HG03571 (cell line): ENCODE measurements at regions not wholly inside any gene's neighbourhood (a gene's known extent, or its start where the extent isn't known, plus 50 kb on each side); places are given as distances from the start of the nearest gene placed in this dataset.

Experiments used
- ATAC-seq: cut with Tn5 transposase; IDR thresholded peaks from one replicate; pipeline ENCODE4 v1.9.1; 2021; ENCODE audit not compliant: unreplicated experiment

DNA sequence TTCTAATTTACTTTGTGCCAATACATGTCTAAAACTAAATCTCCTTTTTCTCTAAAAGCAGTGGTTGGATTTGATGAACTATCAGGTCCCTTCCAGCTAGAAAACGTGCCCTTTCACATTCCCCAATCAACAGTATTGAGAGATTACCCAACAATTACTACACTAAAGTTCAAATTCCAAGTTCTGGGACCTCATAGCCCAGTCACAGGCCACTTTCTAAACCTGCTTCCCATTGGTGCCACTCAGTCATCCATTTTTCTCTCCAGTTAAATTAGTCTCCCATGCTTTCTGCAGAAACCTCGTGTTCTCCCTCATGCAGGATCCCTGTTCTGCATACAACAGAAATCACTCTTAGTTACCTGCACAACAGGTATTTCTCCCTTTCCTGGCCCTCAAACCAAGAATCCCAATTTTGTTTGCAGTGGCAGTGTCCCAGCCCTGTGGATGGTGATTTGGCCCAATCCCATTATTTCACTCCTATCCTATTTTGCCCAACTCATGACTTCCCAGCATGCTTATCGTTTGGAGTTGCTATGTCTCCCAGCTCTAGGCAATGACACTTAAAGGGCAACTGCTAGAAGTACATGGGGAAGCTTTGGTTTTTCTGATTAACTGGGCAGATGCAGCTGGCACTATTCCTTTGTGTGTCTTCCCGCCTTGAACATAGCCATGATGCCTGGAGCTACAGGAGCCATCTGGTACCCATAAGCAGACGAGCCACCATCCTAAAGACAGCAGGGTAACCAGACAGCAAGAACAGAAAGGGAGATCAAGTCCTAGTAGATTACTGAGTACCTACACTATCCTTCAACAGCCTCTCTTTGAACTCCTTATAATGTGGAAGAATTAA lies 224.2 kb downstream of the MINAR1 start:
- ATAC-seq = no peak

DNA sequence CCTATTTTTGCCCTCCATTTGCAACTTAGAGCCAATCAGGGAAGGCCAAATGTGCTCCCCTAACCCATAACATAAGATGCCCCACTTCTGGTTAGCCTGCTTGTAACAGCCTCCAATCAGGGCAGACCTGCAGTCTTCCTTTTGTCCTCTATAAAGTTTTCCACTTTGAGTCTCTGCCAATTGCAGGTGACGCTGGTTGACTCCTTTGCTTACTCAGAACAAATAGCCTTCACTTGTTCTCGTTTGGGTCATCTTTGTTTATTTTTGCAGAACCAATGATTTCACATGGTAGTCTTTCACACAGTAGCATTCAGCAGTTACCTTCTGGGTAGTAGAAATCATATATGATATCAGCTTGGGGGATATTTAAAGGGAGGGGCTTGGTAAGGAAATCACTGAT lies 225.6 kb downstream of the MINAR1 start:
- no peak for ATAC-seq

DNA sequence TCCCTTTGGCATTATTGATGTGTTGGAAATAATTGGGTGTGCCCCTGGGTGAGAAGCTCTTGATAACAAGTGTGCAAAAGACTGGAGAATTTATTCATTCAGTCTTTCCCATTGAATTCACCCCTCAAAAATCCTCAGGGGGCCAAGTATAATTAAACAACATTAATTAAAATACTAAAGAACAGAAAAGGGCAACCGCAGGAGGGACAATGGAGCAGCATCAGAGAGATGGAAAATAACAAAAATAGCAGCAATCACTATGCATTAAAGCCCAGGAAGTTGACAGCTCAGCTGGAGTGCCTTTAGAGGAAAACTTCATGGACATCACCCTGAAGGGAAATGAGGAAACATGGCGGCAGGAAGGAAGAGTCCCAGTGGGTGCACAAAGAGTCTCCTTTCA lies 227.6 kb downstream of the MINAR1 start:
- no peak for ATAC-seq

DNA sequence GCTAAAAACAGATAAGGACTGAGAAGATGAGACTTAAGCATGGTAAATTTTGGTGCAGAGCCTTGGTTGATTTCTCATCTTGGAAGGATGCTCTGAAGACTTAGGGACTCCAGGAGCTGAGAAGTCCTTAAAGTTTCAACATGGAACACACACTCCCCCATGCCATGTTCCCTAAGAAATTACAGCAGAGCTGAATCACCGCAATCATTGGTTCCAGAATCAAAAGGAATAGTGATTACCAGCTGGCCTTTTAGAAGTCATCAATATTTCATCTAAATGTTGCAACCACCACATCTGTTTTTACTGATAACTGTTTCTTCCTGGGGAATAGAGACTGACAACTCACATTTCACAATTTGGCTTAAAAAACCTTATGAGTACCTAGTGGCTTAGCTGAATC lies 229.3 kb downstream of the MINAR1 start:
- ATAC-seq = no peak

DNA sequence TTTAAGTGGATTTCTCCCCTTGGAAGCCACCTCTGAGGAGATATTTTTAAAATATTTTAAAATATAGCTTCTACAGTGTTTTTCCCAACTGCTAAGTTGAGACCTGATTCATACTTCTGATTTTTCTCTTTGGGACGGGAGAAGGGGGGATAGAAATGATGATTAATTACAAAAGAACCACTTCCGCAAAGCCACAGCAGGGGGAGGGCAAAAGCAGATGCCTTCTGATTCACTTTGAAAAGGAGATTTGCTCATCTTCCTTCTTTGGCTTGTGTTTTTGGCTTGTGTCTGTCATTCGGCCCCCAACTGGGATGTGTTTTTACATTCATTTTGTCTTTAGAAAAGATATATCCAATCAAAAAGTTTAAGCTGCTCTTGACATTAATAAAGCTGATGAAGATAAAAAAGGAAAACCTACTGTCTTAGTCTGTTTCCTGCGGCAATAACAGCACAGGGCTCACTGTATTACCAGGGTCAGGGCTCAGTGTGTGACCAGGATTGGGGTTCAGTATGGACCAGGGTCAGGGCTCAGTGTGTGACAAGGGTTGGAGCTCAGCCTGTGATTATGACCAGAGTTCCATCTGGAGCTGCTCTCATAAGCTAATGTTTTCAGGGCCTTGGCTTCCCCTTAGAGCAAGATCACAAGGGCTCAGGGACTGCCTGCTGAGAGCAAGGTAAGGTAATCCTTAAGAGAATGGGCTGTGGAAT lies 223.2 kb downstream of the MTHFS start:
- peak; percentile 78 for ATAC-seq

DNA sequence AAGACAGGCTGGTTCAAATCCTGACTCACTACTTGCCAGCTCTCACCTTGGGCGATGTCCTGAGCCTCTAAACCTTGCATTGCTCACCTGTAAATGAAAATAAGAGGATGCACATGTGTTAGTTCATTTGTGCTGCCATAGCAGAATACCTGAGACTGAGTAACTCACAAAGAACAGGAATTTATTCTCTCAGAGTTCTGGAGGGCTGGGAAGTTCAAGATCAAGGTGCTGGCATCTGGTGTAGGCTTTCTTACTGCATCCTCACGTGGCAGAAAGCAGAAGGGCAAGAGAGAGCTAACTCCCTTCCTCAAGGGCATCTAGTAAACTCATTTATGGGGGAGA lies 222.7 kb downstream of the MTHFS start:
- no peak for ATAC-seq

DNA sequence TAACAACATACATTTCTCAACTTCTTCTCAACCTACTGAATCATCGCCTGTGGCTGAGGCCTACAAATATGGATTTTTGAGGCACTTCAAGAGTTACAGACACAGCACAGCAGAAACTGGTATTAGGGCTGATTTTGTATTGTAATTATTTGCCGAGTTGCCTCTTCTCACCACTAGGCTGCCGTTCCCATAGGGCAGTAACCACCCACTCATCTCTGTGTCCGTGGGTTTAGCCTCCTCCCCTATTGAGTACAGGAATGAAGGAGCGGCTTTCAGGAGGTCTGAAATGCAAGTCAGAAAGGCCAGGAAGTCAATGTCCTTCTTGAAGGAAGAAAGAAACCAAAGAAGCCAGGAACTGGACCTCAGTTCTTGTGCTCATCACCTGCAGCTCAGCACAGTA lies 220.8 kb downstream of the MTHFS start:
- ATAC-seq = no peak

GRCh38 chr15:79676621-79677020 lies 220.2 kb downstream of the MTHFS start:
- ATAC-seq = no peak

DNA sequence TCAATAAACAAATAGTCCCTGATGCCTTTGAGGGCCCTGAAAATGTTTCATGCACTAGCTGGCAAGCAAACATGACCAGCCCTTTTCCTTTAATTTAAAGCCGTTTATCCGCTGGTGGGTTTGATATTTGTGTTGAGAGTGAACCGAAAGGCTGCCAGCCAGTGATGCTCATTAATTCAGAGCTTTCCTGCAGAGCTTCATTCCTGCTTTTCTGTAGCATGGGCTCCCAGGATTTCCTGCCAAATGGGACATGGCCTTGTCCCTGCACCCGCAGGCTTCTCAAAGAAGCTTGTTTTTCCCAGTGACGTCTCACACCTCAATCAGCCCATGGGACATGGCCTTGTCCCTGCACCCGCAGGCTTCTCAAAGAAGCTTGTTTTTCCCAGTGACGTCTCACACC lies 219.6 kb downstream of the MTHFS start:
- no peak for ATAC-seq

GRCh38 chr15:79678032-79678701 lies 218.6 kb downstream of the MTHFS start:
- no peak for ATAC-seq

GRCh38 chr15:79680720-79681119 lies 216.1 kb downstream of the MTHFS start:
- no peak for ATAC-seq

DNA sequence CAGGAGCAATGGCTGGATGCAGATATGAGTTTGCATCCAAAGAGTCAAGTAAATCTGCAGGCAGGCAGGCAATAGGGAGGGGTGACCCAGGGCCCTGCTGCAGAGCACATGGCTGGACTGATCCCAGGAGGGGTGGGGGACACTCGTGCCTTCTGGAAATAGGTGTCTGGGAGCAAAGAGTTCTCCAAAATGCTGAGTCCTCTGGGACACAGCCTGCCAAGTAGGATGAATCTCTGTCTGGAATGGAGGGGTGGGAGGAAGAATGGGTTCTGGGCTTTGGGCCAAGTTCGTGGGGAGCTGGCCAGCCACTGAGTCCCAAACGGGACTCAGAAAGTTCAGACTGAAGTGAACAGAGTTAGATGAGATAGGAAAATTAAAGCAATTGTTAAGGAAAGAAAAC lies 214.5 kb downstream of the MTHFS start:
- no peak for ATAC-seq

GRCh38 chr15:79682851-79683288 lies 213.9 kb downstream of the MTHFS start:
- no peak for ATAC-seq

DNA sequence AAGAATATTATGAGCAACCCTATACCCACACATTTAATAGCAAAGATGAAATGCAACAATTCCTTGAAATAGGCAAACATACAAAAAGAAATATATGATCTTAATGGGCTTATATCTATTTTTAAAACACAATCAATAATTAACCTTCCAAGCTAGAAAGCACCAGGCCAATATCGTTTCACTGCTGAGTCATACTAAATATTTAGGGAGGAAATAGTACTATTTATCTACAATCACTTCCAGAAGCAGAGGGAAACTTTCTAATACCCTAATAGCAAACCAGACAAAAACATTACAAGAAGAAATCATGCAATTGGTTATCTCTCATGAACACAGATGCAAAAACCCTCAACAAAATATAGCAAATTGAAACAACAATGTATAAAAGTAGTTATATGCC lies 207.8 kb downstream of the MTHFS start:
- no peak for ATAC-seq

- ATAC-seq = no peak
Measured at GRCh38 chr15:79700951-79701480, 195.8 kb downstream of the MTHFS start.

DNA sequence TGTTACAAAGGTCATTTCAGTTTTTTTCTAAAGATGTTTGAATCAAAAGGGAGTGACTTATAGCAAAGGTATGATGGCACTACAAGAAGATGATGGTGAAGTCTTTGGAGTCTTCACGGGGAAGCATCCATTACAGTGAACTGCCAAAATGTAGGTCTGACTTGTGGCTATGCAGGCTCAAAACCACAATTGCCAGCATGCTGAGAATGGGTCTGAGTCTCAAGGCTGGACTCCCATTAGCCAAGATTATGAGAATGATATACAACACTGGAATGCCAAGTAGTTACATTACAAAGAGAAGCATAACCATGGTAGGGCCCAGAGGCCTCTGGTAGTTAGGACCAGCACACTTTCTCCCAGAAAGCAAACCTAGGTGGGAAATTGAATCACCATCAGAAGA lies 194.2 kb downstream of the MTHFS start:
- ATAC-seq = no peak

DNA sequence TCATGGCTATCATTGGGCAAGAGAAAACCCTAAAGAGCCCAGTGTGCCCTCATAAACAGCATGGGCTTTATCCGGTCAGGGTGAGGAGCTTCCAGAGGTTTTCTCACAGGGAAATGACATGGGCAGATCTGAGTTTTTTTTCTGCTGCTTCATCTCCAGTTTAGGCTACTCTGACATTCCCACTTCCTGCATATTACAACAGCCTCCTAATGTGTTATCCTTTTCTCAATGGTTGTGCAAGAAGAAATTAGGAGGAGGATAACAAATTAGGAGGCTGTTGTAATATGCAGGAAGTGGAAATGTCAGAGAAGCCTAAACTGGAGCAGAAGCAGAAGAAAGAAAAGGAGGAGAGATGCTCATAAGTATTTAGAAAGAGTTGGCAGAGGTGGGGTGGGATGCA lies 175.6 kb downstream of the MTHFS start:
- ATAC-seq = no peak

DNA sequence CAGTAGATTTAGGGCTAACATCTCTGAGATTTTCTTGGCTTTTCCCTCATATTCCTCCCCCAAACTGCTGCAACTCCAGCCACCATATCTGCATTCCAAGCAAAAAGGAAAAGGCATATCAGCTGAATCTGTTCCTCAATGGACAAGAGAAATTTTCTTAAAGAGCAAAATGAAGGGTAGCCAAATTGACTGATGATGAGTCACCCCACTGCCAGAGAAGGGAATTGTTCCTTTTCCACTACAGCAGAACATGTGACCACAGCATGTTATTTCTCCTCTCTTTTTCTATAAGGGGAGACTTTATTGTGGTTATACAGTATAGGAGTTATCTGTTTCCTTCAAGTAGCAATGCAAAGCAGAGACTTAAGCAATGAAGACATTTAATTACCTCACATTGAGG lies 172.5 kb downstream of the MTHFS start:
- ATAC-seq = no peak

DNA sequence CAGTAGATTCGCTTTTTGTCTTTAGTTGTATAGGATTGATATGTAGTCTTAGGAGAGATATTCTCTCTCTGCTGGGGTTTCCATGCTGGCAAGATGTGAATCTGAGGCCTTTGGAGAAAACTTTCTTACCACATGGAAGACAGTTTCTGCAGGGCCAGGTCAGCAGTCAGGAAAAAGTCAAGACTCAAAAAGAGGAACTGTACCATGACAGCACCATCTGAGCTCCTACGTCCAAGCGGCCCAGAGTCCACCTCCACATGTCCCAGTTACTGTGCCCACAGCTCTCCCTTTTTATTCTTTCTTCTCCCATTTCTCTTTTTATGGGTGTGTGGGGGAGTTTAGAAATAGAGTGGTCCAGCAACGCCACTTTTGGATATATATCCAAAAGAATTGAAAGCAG lies 172.0 kb downstream of the MTHFS start:
- ATAC-seq = no peak

GRCh38 chr15:79728867-79729266 lies 167.9 kb downstream of the MTHFS start:
- ATAC-seq = no peak

DNA sequence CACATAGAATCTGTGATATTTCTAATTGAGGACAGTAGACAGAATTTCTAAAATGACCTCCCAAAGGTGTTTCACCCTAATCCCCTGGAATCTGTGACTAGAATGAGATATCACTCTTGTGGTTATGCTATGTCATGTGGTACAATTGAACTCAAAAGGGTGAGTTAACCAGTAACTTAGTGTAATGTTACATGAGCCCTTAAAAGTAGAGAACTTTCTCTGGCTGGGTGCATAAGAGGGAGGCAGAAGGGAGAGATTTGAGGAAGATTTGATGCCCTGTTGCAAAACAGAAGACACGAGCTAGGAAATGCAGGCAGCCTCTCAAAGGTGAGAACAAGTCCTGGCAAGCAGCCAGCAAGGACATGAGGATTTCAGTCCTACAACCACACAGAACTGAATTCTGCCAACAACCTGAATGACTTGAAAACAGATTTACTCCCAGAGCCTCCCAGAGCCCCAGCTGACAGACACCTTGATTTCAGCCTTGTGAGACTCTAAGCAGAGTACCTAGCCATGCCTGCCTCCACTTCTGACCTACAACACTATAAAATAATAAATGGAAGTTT lies 160.3 kb downstream of the MTHFS start:
- ATAC-seq = no peak
